ENCODE measurements at regions not wholly inside any gene's neighbourhood (a gene's known extent, or its start where the extent isn't known, plus 50 kb on each side); places are given as distances from the start of the nearest gene placed in this dataset.
A peak's percentile ranks its signal among the peaks of the same experiment; 100 is the strongest.

DNA sequence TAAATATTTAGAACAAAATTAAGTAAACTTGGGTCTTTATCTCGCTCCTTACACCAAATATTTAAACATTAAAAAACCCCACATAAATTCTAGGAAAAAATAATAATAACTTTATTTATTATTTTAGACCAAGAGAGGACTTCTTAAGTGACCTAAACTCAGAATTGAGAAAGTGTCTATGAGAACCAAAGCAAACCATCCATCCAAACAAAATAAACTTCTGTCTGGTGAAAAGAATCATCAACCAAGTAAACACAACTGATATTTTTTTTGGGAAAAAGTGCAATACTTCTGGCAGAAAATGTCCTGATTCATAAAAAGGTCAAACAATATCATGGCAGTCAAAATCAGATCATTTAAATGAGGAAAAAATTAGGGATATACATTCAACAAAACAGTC, 533.0 kb downstream of the SPRY1 start:
- Histone ChIP-seq H3K36me3 (ENCODE audit: control insufficient read depth, insufficient read depth, low read length) (no peaks in the 10 kb centered on the region), H3K4me3 (ENCODE audit: low read length) (no peak overlapping the region), H3K9me3 (replicated peaks; ENCODE audit: control insufficient read depth, low read depth, low read length) (no peaks in the 10 kb centered on the region), H3K4me1 (ENCODE audit: control insufficient read depth, insufficient read depth, low read length) (peaks cover 4% of the 10 kb centered on the region), H3K27me3 (ENCODE audit: control insufficient read depth, insufficient read depth, low read length) (no peaks in the 10 kb centered on the region), H3K27ac (ENCODE audit: low read length) (no peak overlapping the region)
- no peak for DNase-seq
- no CpG with 5 or more reads among the region's 1 CpG for WGBS (ENCODE audit: insufficient coverage)

DNA sequence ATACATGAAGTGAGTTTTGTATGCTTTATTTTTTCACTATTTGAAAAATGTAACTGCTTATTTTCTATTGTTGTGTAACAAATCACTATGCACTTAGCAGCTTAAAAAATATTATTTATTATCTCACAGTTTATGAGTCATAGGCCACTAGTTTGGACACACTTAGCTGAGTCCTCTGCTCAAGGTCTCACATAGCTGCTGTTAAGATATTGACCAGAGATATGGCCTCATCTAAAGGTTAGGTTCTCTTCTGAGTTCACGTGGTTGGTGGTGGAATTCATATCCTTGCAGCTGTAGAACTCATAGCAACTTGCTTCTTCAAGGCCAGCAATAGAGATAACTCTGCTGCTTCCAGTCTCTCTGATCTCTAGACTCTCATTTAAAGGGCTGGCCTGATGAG, 534.4 kb downstream of the SPRY1 start:
- H3K36me3 ChIP-seq (ENCODE audit: control insufficient read depth, insufficient read depth, low read length): no peaks in the 10 kb centered on the region
- H3K9me3 ChIP-seq (replicated peaks; ENCODE audit: control insufficient read depth, low read depth, low read length): no peaks in the 10 kb centered on the region
- H3K27ac ChIP-seq (ENCODE audit: low read length): no peak overlapping the region
- WGBS (ENCODE audit: insufficient coverage): no CpG with 5 or more reads among the region's 1 CpG
- no peaks in the 10 kb centered on the region for H3K27me3 ChIP-seq (ENCODE audit: control insufficient read depth, insufficient read depth, low read length)
- no peak for DNase-seq
- H3K4me3 ChIP-seq (ENCODE audit: low read length): no peak overlapping the region
- peaks cover 2% of the 10 kb centered on the region for H3K4me1 ChIP-seq (ENCODE audit: control insufficient read depth, insufficient read depth, low read length)

DNA sequence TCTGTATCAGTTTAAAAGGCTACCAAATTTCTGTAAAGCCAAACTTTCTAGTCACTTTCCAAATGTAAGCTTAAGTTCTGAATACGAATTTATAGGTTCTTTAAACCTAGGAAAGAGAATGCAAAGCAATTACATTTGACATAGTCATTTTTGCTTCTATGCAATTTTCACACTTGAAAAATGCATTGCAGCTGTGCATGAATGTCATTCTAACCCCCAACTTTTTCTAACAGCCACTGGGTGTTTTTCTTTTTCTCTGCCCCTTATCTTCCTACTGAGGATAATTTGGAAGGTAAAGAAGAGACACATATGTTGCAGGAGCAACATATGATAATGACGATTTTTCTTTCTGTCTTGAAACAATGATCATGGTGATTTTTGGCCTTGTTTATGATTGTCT, 537.5 kb downstream of the SPRY1 start:
- peaks cover 5% of the 10 kb centered on the region for H3K4me1 ChIP-seq (ENCODE audit: control insufficient read depth, insufficient read depth, low read length)
- peak overlapping the region; percentile 32 for H3K27ac ChIP-seq (ENCODE audit: low read length)
- WGBS (ENCODE audit: insufficient coverage): no CpG with 5 or more reads among the region's 2 CpGs
- no peaks in the 10 kb centered on the region for H3K27me3 ChIP-seq (ENCODE audit: control insufficient read depth, insufficient read depth, low read length)
- no peaks in the 10 kb centered on the region for H3K9me3 ChIP-seq (replicated peaks; ENCODE audit: control insufficient read depth, low read depth, low read length)
- peak; percentile 38 for DNase-seq
- no peak overlapping the region for H3K4me3 ChIP-seq (ENCODE audit: low read length)
- no peaks in the 10 kb centered on the region for H3K36me3 ChIP-seq (ENCODE audit: control insufficient read depth, insufficient read depth, low read length)

DNA sequence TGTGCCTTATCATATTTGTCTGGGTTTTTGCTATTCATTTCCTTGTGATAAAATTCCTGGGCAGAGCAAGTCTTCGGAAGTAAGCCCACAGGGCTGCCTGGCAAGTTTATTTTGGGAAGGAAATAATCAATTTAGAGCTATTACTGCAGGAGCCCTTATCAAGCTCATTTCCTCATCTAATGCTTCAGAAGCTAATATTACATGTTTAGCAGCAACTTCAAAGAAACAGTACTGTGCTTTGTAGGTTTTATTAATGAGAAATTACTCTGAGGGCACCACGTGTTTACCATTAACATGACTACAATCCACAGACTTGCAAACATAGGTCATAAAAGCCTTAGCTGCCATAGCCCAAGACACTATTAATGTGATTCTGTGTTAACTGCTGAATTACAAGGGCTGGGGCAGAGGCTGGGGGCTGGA, 540.0 kb downstream of the SPRY1 start:
- Histone ChIP-seq H3K9me3 (replicated peaks; ENCODE audit: control insufficient read depth, low read depth, low read length) (no peaks in the 10 kb centered on the region), H3K27me3 (ENCODE audit: control insufficient read depth, insufficient read depth, low read length) (no peaks in the 10 kb centered on the region), H3K4me3 (ENCODE audit: low read length) (no peak overlapping the region), H3K4me1 (ENCODE audit: control insufficient read depth, insufficient read depth, low read length) (peaks cover 5% of the 10 kb centered on the region), H3K36me3 (ENCODE audit: control insufficient read depth, insufficient read depth, low read length) (no peaks in the 10 kb centered on the region), H3K27ac (ENCODE audit: low read length) (peak overlapping the region; percentile 32)
- no peak for DNase-seq
- no CpG with 5 or more reads among the region's 2 CpGs for WGBS (ENCODE audit: insufficient coverage)

DNA sequence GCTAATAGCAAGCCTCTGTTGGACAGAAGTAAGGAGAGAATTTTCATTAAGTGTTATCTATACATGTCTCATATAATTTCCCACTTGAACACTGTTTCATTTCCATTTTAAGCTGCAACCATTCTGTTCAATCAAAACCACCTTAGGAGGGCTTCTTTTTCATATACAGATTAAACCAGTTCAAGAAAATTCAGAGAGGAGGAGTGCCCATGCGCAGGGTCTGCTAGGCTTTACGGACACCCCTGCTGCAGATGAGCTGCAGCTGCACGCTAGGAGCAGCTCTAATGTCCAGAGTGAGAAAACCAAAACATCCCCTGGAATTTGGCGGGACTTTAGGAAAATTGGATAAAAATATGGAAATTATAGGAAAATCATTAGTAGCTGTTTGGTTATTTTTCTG, 541.0 kb downstream of the SPRY1 start:
- peak overlapping the region; percentile 56 for H3K27ac ChIP-seq (ENCODE audit: low read length)

DNA sequence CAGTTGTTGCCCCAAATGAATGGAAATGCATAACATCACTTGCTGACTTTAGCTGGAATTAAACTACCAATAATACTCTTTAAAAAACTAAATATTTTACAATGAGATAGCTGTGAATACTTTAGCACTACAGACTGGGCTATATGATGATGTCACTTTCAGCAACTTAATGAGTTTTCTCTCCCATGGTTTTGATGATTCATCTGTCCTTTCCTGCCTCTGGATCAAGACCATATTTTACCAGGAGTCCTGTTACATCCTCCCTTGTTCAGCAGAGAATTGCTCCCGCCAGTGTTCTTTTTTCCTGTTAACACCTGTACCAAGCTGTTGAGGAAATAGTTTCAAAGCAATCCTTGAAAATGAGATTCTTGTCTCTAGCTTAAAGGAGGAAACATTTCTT, 543.0 kb downstream of the SPRY1 start:
- peak; percentile 79 for DNase-seq
- H3K4me1 ChIP-seq (ENCODE audit: control insufficient read depth, insufficient read depth, low read length): peaks cover 3% of the 10 kb centered on the region
- WGBS (ENCODE audit: insufficient coverage): no CpG with 5 or more reads among the region's 1 CpG
- H3K27ac ChIP-seq (ENCODE audit: low read length): no peak overlapping the region
- no peaks in the 10 kb centered on the region for H3K36me3 ChIP-seq (ENCODE audit: control insufficient read depth, insufficient read depth, low read length)
- H3K9me3 ChIP-seq (replicated peaks; ENCODE audit: control insufficient read depth, low read depth, low read length): no peaks in the 10 kb centered on the region
- H3K27me3 ChIP-seq (ENCODE audit: control insufficient read depth, insufficient read depth, low read length): no peaks in the 10 kb centered on the region
- no peak overlapping the region for H3K4me3 ChIP-seq (ENCODE audit: low read length)

More for the DNA sequence above, 541.0 kb downstream of the SPRY1 start:
- H3K9me3 ChIP-seq (replicated peaks; ENCODE audit: control insufficient read depth, low read depth, low read length): no peaks in the 10 kb centered on the region
- peaks cover 5% of the 10 kb centered on the region for H3K4me1 ChIP-seq (ENCODE audit: control insufficient read depth, insufficient read depth, low read length)
- 30% methylated on average over 3 of the region's 4 CpGs for WGBS (ENCODE audit: insufficient coverage)
- no peaks in the 10 kb centered on the region for H3K27me3 ChIP-seq (ENCODE audit: control insufficient read depth, insufficient read depth, low read length)
- peak; percentile 89 for DNase-seq
- no peak overlapping the region for H3K4me3 ChIP-seq (ENCODE audit: low read length)
- H3K36me3 ChIP-seq (ENCODE audit: control insufficient read depth, insufficient read depth, low read length): no peaks in the 10 kb centered on the region

DNA sequence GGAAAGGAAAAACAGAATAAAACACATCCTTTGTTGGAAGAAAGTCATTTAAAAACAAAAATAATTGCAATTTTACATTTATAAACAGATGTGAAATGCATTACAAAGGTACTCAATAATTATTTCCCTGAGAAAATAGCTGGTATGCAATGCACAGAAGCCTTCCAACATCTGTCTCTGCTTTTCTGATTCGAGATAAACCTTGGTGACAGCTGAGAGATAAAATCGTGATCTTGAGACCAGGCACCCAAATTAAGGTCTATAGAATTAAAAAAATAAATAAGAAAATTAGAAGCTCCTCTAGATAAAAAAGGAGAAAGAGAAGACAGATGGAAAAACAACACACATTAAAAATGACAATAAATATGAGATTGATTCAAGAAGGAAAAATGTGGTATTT, 544.0 kb downstream of the SPRY1 start:
- DNase-seq: no peak
- no peaks in the 10 kb centered on the region for H3K9me3 ChIP-seq (replicated peaks; ENCODE audit: control insufficient read depth, low read depth, low read length)
- H3K4me3 ChIP-seq (ENCODE audit: low read length): no peak overlapping the region
- H3K27me3 ChIP-seq (ENCODE audit: control insufficient read depth, insufficient read depth, low read length): no peaks in the 10 kb centered on the region
- no CpG with 5 or more reads among the region's 2 CpGs for WGBS (ENCODE audit: insufficient coverage)
- H3K4me1 ChIP-seq (ENCODE audit: control insufficient read depth, insufficient read depth, low read length): peaks cover 3% of the 10 kb centered on the region
- H3K27ac ChIP-seq (ENCODE audit: low read length): no peak overlapping the region
- no peaks in the 10 kb centered on the region for H3K36me3 ChIP-seq (ENCODE audit: control insufficient read depth, insufficient read depth, low read length)

DNA sequence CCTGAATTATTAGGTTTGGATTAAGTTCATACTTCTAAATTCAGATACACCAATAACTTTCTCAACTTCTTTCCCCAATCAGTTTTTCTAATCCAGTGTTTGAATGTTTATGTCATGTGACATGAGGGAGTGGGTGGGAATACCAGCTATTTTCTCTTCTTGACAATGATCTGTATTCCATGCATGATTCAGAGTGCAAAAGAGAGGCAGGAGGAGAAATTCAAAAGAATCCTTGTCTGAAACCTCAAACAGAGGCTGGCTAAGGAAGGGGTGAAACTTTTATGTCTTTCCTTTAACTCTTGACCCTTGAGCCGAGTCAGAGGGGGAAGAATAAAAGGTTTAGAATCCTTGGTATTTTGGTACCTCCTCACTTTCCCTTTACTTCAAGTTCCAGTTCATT, 544.7 kb downstream of the SPRY1 start:
- Histone ChIP-seq H3K36me3 (ENCODE audit: control insufficient read depth, insufficient read depth, low read length) (no peaks in the 10 kb centered on the region), H3K4me1 (ENCODE audit: control insufficient read depth, insufficient read depth, low read length) (peaks cover 3% of the 10 kb centered on the region), H3K9me3 (replicated peaks; ENCODE audit: control insufficient read depth, low read depth, low read length) (no peaks in the 10 kb centered on the region), H3K27me3 (ENCODE audit: control insufficient read depth, insufficient read depth, low read length) (no peaks in the 10 kb centered on the region), H3K27ac (ENCODE audit: low read length) (no peak overlapping the region), H3K4me3 (ENCODE audit: low read length) (no peak overlapping the region)
- DNase-seq: no peak
- no CpG with 5 or more reads among the region's 1 CpG for WGBS (ENCODE audit: insufficient coverage)

DNA sequence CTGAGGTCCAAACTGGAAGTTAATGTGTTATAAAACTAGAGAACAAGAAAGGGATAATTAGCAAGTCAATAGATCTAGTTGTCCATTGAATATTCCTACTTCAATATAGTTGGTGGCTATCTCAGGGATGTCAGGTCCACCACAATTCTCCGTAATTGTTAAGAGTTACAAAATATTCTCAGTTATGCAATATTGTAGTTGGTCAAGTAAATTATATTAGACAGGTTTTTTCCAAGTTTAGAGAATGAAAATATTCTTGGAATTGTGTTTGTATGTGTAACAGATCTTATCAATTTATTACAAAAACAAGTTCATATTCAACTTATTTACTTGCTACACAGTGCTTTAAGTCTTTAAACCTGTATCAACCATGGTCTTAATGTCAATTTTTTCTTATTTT, 547.4 kb downstream of the SPRY1 start:
- H3K27ac ChIP-seq (ENCODE audit: low read length): no peak overlapping the region
- no peak overlapping the region for H3K4me3 ChIP-seq (ENCODE audit: low read length)
- H3K9me3 ChIP-seq (replicated peaks; ENCODE audit: control insufficient read depth, low read depth, low read length): no peaks in the 10 kb centered on the region
- H3K36me3 ChIP-seq (ENCODE audit: control insufficient read depth, insufficient read depth, low read length): no peaks in the 10 kb centered on the region
- no peak for DNase-seq
- H3K27me3 ChIP-seq (ENCODE audit: control insufficient read depth, insufficient read depth, low read length): no peaks in the 10 kb centered on the region
- no CpG with 5 or more reads among the region's 1 CpG for WGBS (ENCODE audit: insufficient coverage)
- H3K4me1 ChIP-seq (ENCODE audit: control insufficient read depth, insufficient read depth, low read length): no peaks in the 10 kb centered on the region

DNA sequence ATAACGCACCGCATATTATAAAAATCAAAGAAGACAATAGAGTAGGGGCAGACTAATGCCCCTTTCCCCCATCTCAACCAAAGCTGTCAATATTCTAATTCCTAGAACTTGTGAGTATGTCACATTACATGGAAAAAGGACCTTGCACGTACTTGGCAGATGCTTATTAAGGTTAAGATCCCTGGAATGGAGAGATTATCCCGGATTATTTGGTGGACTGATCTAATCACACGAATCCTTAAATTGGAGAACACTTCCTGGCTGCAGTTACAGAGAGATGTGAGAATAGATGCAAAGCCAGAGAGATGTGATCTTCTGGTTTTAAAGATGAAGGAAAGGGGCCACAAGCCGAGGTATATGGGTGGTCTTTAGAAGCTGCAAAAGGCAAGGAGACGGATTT, 548.7 kb downstream of the SPRY1 start:
- Histone ChIP-seq H3K4me3 (ENCODE audit: low read length) (no peak overlapping the region), H3K36me3 (ENCODE audit: control insufficient read depth, insufficient read depth, low read length) (no peaks in the 10 kb centered on the region), H3K9me3 (replicated peaks; ENCODE audit: control insufficient read depth, low read depth, low read length) (no peaks in the 10 kb centered on the region), H3K27ac (ENCODE audit: low read length) (no peak overlapping the region), H3K27me3 (ENCODE audit: control insufficient read depth, insufficient read depth, low read length) (no peaks in the 10 kb centered on the region), H3K4me1 (ENCODE audit: control insufficient read depth, insufficient read depth, low read length) (no peaks in the 10 kb centered on the region)
- DNase-seq: no peak
- 90% methylated on average over 4 of the region's 7 CpGs for WGBS (ENCODE audit: insufficient coverage)

DNA sequence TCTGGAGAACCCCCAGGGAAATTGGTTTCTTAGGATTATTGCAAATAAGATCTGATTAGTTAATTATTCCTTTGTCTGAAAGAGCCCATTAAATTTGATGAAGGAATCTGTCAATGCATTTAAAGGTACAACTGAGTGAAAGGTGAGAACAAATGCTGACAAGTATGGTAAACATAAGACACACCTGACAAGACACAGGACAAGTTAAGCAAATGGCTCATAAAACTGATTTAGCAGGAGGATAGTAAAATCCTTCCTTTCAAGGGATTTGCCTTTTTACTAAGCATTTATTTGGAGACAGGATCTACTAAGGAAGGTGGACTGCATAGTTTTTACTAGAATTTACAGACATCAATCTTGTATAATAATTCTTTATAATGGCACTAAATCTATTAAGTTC, 553.9 kb downstream of the SPRY1 start:
- no peak overlapping the region for H3K27ac ChIP-seq (ENCODE audit: low read length)
- H3K4me1 ChIP-seq (ENCODE audit: control insufficient read depth, insufficient read depth, low read length): peaks cover 5% of the 10 kb centered on the region
- no peak for DNase-seq
- H3K9me3 ChIP-seq (replicated peaks; ENCODE audit: control insufficient read depth, low read depth, low read length): no peaks in the 10 kb centered on the region
- no peaks in the 10 kb centered on the region for H3K27me3 ChIP-seq (ENCODE audit: control insufficient read depth, insufficient read depth, low read length)
- no peak overlapping the region for H3K4me3 ChIP-seq (ENCODE audit: low read length)
- H3K36me3 ChIP-seq (ENCODE audit: control insufficient read depth, insufficient read depth, low read length): no peaks in the 10 kb centered on the region

Measured in muscle of leg (tissue), 3 donors.